MM.1S (cell line): ENCODE measurements at regions not wholly inside any gene's neighbourhood (a gene's known extent, or its start where the extent isn't known, plus 50 kb on each side); places are given as distances from the start of the nearest gene placed in this dataset.

Experiments used
- DNase-seq: peaks from one replicate; pipeline ENCODE4 v3.0.0-alpha.2; 2015
- H2AFZ ChIP-seq: fragments of 300-600 bp; sonication (generic); 2 replicates; pipeline ENCODE4 v1.6.0; 2016; ENCODE audit warnings: antibody characterized with exemption, low read length
- H3F3A ChIP-seq: fragments of 300-600 bp; sonication (generic); 2 replicates; pipeline ENCODE4 v1.6.1; 2016; ENCODE audit warnings: mild to moderate bottlenecking, antibody characterized with exemption, low read length, moderate library complexity, mixed read lengths; ENCODE audit not compliant: insufficient read depth
- H3K27ac ChIP-seq: fragments of 300-600 bp; sonication (generic); 2 replicates; pipeline ENCODE4 v1.5.1; 2016; ENCODE audit warnings: mild to moderate bottlenecking, low read length
- H3K27me3 ChIP-seq: fragments of 300-600 bp; sonication (generic); replicated peaks from 2 replicates; pipeline ENCODE4 v1.6.0; 2016; ENCODE audit warnings: low read length; ENCODE audit not compliant: insufficient read depth
- H3K36me3 ChIP-seq: fragments of 300-600 bp; sonication (generic); replicated peaks from 2 replicates; pipeline ENCODE4 v1.6.1; 2016; ENCODE audit warnings: mild to moderate bottlenecking, low read length, mixed read lengths; ENCODE audit not compliant: insufficient read depth
- H3K4me1 ChIP-seq: fragments of 300-600 bp; sonication (generic); 2 replicates; pipeline ENCODE4 v1.6.1; 2016; ENCODE audit warnings: low read length, mixed read lengths
- H3K4me2 ChIP-seq: fragments of 300-600 bp; sonication (generic); 2 replicates; pipeline ENCODE4 v1.6.0; 2016; ENCODE audit warnings: low read depth, low read length
- H3K4me3 ChIP-seq: fragments of 300-600 bp; sonication (generic); 2 replicates; pipeline ENCODE4 v1.5.1; 2016; ENCODE audit warnings: low read length, mixed read lengths
- H3K79me2 ChIP-seq: fragments of 300-600 bp; sonication (generic); 2 replicates; pipeline ENCODE4 v1.6.1; 2016; ENCODE audit warnings: mixed run types, low read length, mixed read lengths
- H3K9ac ChIP-seq: fragments of 300-600 bp; sonication (generic); 2 replicates; pipeline ENCODE4 v1.6.1; 2016; ENCODE audit warnings: low read length, mixed read lengths
- H3K9me2 ChIP-seq: fragments of 300-600 bp; sonication (generic); replicated peaks from 2 replicates; pipeline ENCODE4 v1.6.1; 2016; ENCODE audit warnings: mild to moderate bottlenecking, low read length, mixed read lengths; ENCODE audit not compliant: insufficient read depth
- H3K9me3 ChIP-seq: fragments of 300-600 bp; sonication (generic); replicated peaks from 2 replicates; pipeline ENCODE4 v1.6.1; 2016; ENCODE audit warnings: mild to moderate bottlenecking, low read length, mixed read lengths; ENCODE audit not compliant: insufficient read depth
- H4K20me1 ChIP-seq: fragments of 300-600 bp; sonication (generic); 2 replicates; pipeline ENCODE4 v1.6.1; 2016; ENCODE audit warnings: mild to moderate bottlenecking, low read length, moderate library complexity, mixed read lengths; ENCODE audit not compliant: insufficient read depth
- CTCF ChIP-seq: fragments of 300-600 bp; sonication (generic); IDR thresholded peaks from 2 replicates; pipeline ENCODE4 v1.5.1; 2016; ENCODE audit warnings: antibody characterized with exemption, low read length, mixed read lengths
- EZH2 ChIP-seq: fragments of 300-600 bp; sonication (generic); optimal IDR thresholded peaks from 2 replicates; pipeline ENCODE3; 2017; ENCODE audit warnings: low read depth, mild to moderate bottlenecking, antibody characterized with exemption, low read length, mixed read lengths
- EZH2phosphoT487 ChIP-seq: fragments of 300-600 bp; sonication (generic); IDR thresholded peaks from 2 replicates; pipeline ENCODE4 v1.6.1; 2018; ENCODE audit warnings: antibody characterized with exemption, low read length

GRCh38 chr10:118495499-118495898, 99.9 kb downstream of the PRLHR start:
- no peaks in the 10 kb centered on the region for H3K9me2 ChIP-seq
- H4K20me1 ChIP-seq, result no peaks in the 10 kb centered on the region
- no peak overlapping the region for H2AFZ ChIP-seq
- no peak overlapping the region for H3K4me2 ChIP-seq
- no peak for DNase-seq
- H3K27me3 ChIP-seq, result no peaks in the 10 kb centered on the region
- H3F3A ChIP-seq, result no peaks in the 10 kb centered on the region
- H3K36me3 ChIP-seq, result no peaks in the 10 kb centered on the region
- no peak overlapping the region for H3K9ac ChIP-seq
- no peaks in the 10 kb centered on the region for H3K79me2 ChIP-seq
- no peaks in the 10 kb centered on the region for H3K9me3 ChIP-seq
- no peak overlapping the region for H3K27ac ChIP-seq
- no peaks in the 10 kb centered on the region for H3K4me1 ChIP-seq
- TF ChIP-seq CTCF, result no peak
- TF ChIP-seq EZH2phosphoT487, result no peak
- TF ChIP-seq EZH2, result no peak
- H3K4me3 ChIP-seq, result no peak overlapping the region

- no peaks in the 10 kb centered on the region for H3K36me3 ChIP-seq
- no peak overlapping the region for H3K27ac ChIP-seq
- no peak overlapping the region for H3K9ac ChIP-seq
- H2AFZ ChIP-seq, result no peak overlapping the region
- no peaks in the 10 kb centered on the region for H3K9me2 ChIP-seq
- H3F3A ChIP-seq, result no peaks in the 10 kb centered on the region
- no peak for DNase-seq
- TF ChIP-seq CTCF (no peak), EZH2 (no peak), EZH2phosphoT487 (no peak)
- H3K4me3 ChIP-seq, result no peak overlapping the region
- H3K4me2 ChIP-seq, result no peak overlapping the region
- H3K79me2 ChIP-seq, result no peaks in the 10 kb centered on the region
- no peaks in the 10 kb centered on the region for H3K9me3 ChIP-seq
- H3K4me1 ChIP-seq, result no peaks in the 10 kb centered on the region
- H4K20me1 ChIP-seq, result no peaks in the 10 kb centered on the region
- no peaks in the 10 kb centered on the region for H3K27me3 ChIP-seq
Measured at GRCh38 chr10:118491055-118491454, 104.4 kb downstream of the PRLHR start.

- H3K79me2 ChIP-seq, result no peaks in the 10 kb centered on the region
Measured at GRCh38 chr10:118488710-118489497, 106.5 kb downstream of the PRLHR start.

More at GRCh38 chr10:118488710-118489497, 106.5 kb downstream of the PRLHR start:
- no peaks in the 10 kb centered on the region for H3K4me1 ChIP-seq
- TF ChIP-seq EZH2phosphoT487, result no peak
- TF ChIP-seq CTCF, result no peak
- no peak for TF ChIP-seq EZH2
- no peaks in the 10 kb centered on the region for H3K9me3 ChIP-seq
- H3K4me3 ChIP-seq, result no peak overlapping the region
- no peaks in the 10 kb centered on the region for H3K27me3 ChIP-seq
- no peak overlapping the region for H3K27ac ChIP-seq
- no peaks in the 10 kb centered on the region for H3K9me2 ChIP-seq
- H4K20me1 ChIP-seq, result no peaks in the 10 kb centered on the region
- H3F3A ChIP-seq, result no peaks in the 10 kb centered on the region
- H3K4me2 ChIP-seq, result no peak overlapping the region
- DNase-seq, result no peak
- no peak overlapping the region for H3K9ac ChIP-seq
- no peak overlapping the region for H2AFZ ChIP-seq
- H3K36me3 ChIP-seq, result no peaks in the 10 kb centered on the region
